Ectodermal cell (in vitro differentiated cells): ENCODE measurements at regions not wholly inside any gene's neighbourhood (a gene's known extent, or its start where the extent isn't known, plus 50 kb on each side); places are given as distances from the start of the nearest gene placed in this dataset.

Source experiments
- H3K27ac ChIP-seq: 2 replicates; pipeline ENCODE4 v1.7.0; 2013; ENCODE audit warnings: mild to moderate bottlenecking, low read depth, low read length; ENCODE audit not compliant: insufficient read depth, poor library complexity, severe bottlenecking
- H3K27me3 ChIP-seq: 2 replicates; pipeline ENCODE4 v1.7.0; 2013; ENCODE audit warnings: mild to moderate bottlenecking, low read length; ENCODE audit not compliant: insufficient read depth, control insufficient read depth, poor library complexity, severe bottlenecking
- H3K36me3 ChIP-seq: one replicate; pipeline ENCODE4 v1.7.0; 2013; ENCODE audit warnings: low read length; ENCODE audit not compliant: control insufficient read depth, insufficient read depth
- H3K4me1 ChIP-seq: one replicate; pipeline ENCODE4 v1.7.0; 2013; ENCODE audit warnings: low read length; ENCODE audit not compliant: control insufficient read depth, insufficient read depth
- H3K4me3 ChIP-seq: 2 replicates; pipeline ENCODE4 v1.7.0; 2013; ENCODE audit warnings: low read depth, low read length, control low read depth; ENCODE audit not compliant: insufficient read depth
- H3K9me3 ChIP-seq: 2 replicates; pipeline ENCODE4 v1.7.0; 2013; ENCODE audit warnings: mild to moderate bottlenecking, low read length, moderate library complexity; ENCODE audit not compliant: control insufficient read depth
- WGBS, 2 experiments: methylation state at CpG; one replicate each; pipeline ENCODE4 v1.1.7; 2013; ENCODE audit warnings: missing lambda C conversion rate in 2 of 2; 5-methylcytosine and 5-hydroxymethylcytosine counted together

- 79 to 83% methylated on average over 11 to 12 of the region's 12 CpGs for WGBS, 2 experiments
- no peak overlapping the region for H3K4me3 ChIP-seq
- H3K27ac ChIP-seq: no peak overlapping the region
- no peaks in the 10 kb centered on the region for H3K9me3 ChIP-seq
- H3K36me3 ChIP-seq: no peaks in the 10 kb centered on the region
- no peaks in the 10 kb centered on the region for H3K27me3 ChIP-seq
- H3K4me1 ChIP-seq: peaks cover 17% of the 10 kb centered on the region
These were observed 55.1 kb downstream of the SOX9 start for GRCh38 chr17:72175787-72176515.

- no peak overlapping the region for H3K27ac ChIP-seq
- no peak overlapping the region for H3K4me3 ChIP-seq
- H3K27me3 ChIP-seq: no peaks in the 10 kb centered on the region
- H3K36me3 ChIP-seq: no peaks in the 10 kb centered on the region
- peaks cover 17% of the 10 kb centered on the region for H3K4me1 ChIP-seq
- WGBS, 2 experiments: 88 to 98% methylated on average over 3 of the region's 3 CpGs
- no peaks in the 10 kb centered on the region for H3K9me3 ChIP-seq
These were observed 55.7 kb downstream of the SOX9 start for GRCh38 chr17:72176516-72176851.

- Histone ChIP-seq H3K9me3 (no peaks in the 10 kb centered on the region), H3K27ac (no peak overlapping the region), H3K4me1 (peaks cover 13% of the 10 kb centered on the region), H3K36me3 (no peaks in the 10 kb centered on the region), H3K4me3 (no peak overlapping the region), H3K27me3 (no peaks in the 10 kb centered on the region)
- 68 to 76% methylated on average over 7 of the region's 8 CpGs for WGBS, 2 experiments
These were observed 56.3 kb downstream of the SOX9 start for GRCh38 chr17:72176951-72177660.

GRCh38 chr17:72177738-72178137, 56.9 kb downstream of the SOX9 start:
- Histone ChIP-seq H3K36me3 (no peaks in the 10 kb centered on the region), H3K4me1 (peaks cover 14% of the 10 kb centered on the region), H3K27me3 (no peaks in the 10 kb centered on the region), H3K27ac (no peak overlapping the region), H3K9me3 (no peaks in the 10 kb centered on the region), H3K4me3 (no peak overlapping the region)
- 93 to 99% methylated on average over 2 of the region's 2 CpGs for WGBS, 2 experiments

GRCh38 chr17:72182371-72182873, 61.6 kb downstream of the SOX9 start:
- Histone ChIP-seq H3K36me3 (no peaks in the 10 kb centered on the region), H3K4me1 (peaks cover 22% of the 10 kb centered on the region), H3K4me3 (no peak overlapping the region), H3K27ac (no peak overlapping the region), H3K27me3 (no peaks in the 10 kb centered on the region), H3K9me3 (no peaks in the 10 kb centered on the region)
- WGBS, 2 experiments: 71 to 73% methylated on average over 2 of the region's 2 CpGs

GRCh38 chr17:72183194-72183685, 62.4 kb downstream of the SOX9 start:
- 91 to 94% methylated on average over 4 of the region's 4 CpGs for WGBS, 2 experiments
- no peaks in the 10 kb centered on the region for H3K9me3 ChIP-seq
- H3K4me3 ChIP-seq: no peak overlapping the region
- H3K4me1 ChIP-seq: peaks cover 30% of the 10 kb centered on the region
- no peaks in the 10 kb centered on the region for H3K27me3 ChIP-seq
- H3K36me3 ChIP-seq: no peaks in the 10 kb centered on the region
- H3K27ac ChIP-seq: no peak overlapping the region

DNA sequence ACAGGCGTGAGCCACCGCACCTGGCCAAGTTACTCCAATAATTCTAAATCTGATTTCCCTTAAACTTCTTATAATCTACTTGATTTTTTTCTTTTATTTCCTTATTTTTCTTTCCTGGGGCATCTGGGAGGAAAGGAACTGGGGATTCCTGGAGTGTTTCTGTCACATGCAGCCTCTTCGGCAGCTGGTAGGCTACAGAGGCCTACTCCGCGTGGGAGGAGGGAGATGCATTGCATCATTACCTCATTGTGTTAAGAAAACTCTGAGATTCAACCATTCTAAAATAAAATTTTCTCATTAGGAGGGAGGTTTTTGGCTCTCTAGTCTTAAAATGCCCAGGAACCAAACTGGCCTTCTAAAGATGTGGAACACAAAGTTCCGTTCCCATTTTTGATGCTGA, 64.0 kb downstream of the SOX9 start:
- H3K4me1 ChIP-seq: peaks cover 30% of the 10 kb centered on the region
- WGBS, 2 experiments: 86 to 88% methylated on average over 6 of the region's 6 CpGs
- H3K36me3 ChIP-seq: no peaks in the 10 kb centered on the region
- H3K27me3 ChIP-seq: no peaks in the 10 kb centered on the region
- H3K27ac ChIP-seq: no peak overlapping the region
- H3K4me3 ChIP-seq: no peak overlapping the region
- no peaks in the 10 kb centered on the region for H3K9me3 ChIP-seq

DNA sequence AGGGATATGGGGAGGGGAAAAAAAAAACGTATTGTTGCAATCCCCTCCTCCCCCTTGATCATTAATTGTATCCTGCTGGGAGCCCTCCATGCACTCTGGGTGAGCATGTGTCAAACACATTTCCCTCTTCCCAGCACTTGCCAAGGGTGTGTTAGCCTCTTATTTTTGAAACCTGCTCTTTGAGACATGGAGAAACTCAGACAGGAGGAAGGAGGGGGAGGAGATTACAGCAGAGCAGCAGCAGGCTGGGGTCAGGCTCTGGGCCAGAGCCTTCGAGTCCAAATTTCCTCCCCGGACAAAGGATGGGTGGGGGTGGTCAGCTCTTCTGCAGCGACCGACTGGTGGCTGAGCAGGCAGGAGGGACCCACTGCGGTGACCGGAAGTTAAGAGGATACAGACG, 64.7 kb downstream of the SOX9 start:
- no peaks in the 10 kb centered on the region for H3K36me3 ChIP-seq
- no peaks in the 10 kb centered on the region for H3K9me3 ChIP-seq
- no peak overlapping the region for H3K27ac ChIP-seq
- H3K4me3 ChIP-seq: no peak overlapping the region
- H3K4me1 ChIP-seq: peaks cover 30% of the 10 kb centered on the region
- WGBS, 2 experiments: 69 to 76% methylated on average over 8 of the region's 8 CpGs
- no peaks in the 10 kb centered on the region for H3K27me3 ChIP-seq

GRCh38 chr17:72187556-72187955, 66.7 kb downstream of the SOX9 start:
- no peak overlapping the region for H3K27ac ChIP-seq
- H3K27me3 ChIP-seq: no peaks in the 10 kb centered on the region
- no peaks in the 10 kb centered on the region for H3K9me3 ChIP-seq
- no peaks in the 10 kb centered on the region for H3K36me3 ChIP-seq
- peaks cover 29% of the 10 kb centered on the region for H3K4me1 ChIP-seq
- H3K4me3 ChIP-seq: no peak overlapping the region
- 60 to 61% methylated on average over 8 of the region's 8 CpGs for WGBS, 2 experiments

DNA sequence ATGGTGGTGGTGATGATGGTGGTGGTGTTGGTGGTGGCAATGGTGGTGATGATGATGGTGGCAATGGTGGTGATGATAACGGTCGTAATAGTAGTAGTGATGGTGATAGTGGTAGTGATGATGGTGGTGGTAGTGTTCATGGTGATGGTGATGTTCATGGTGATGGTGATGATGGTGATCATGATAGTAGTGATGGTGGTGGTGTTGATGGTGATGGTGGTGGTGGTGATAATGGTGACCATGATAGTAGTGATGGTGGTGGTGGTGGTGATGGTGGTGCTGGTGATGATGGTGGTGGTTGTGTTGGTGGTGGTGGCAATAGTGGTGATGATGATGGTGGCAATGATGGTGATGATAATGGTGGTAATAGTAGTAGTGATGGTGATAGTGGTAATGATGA, 68.0 kb downstream of the SOX9 start:
- no peaks in the 10 kb centered on the region for H3K36me3 ChIP-seq
- H3K4me3 ChIP-seq: no peak overlapping the region
- peaks cover 25% of the 10 kb centered on the region for H3K4me1 ChIP-seq
- no peak overlapping the region for H3K27ac ChIP-seq
- no peaks in the 10 kb centered on the region for H3K9me3 ChIP-seq
- no peaks in the 10 kb centered on the region for H3K27me3 ChIP-seq
- WGBS, 2 experiments: 94 to 99% methylated on average over 2 of the region's 2 CpGs
